HL-60 (cell line): ENCODE measurements at regions not wholly inside any gene's neighbourhood (a gene's known extent, or its start where the extent isn't known, plus 50 kb on each side); places are given as distances from the start of the nearest gene placed in this dataset.

Experiments used
- GABPA ChIP-seq: IDR thresholded peaks from 2 replicates; pipeline ENCODE4 v1.6.1; 2012; ENCODE audit warnings: low read depth
- POLR2AphosphoS5 ChIP-seq: IDR thresholded peaks from 2 replicates; pipeline ENCODE4 v1.6.1; 2012; ENCODE audit warnings: low read depth
- REST ChIP-seq: IDR thresholded peaks from 2 replicates; pipeline ENCODE4 v1.6.1; 2012; ENCODE audit warnings: low read depth; ENCODE audit not compliant: insufficient replicate concordance
- SPI1 ChIP-seq: IDR thresholded peaks from 2 replicates; pipeline ENCODE4 v1.6.1; 2012; ENCODE audit warnings: low read depth, mild to moderate bottlenecking, borderline replicate concordance
- TF ChIP-seq, protein P1 (sequence below): IDR thresholded peaks from one replicate; pipeline ENCODE4 v1.5.1; 2011; ENCODE audit warnings: low read length, control low read depth, inconsistent platforms; ENCODE audit not compliant: insufficient read depth

GRCh38 chr11:127057126-127057525, 56.6 kb upstream of the KIRREL3 start:
- TF ChIP-seq, protein P1, sequence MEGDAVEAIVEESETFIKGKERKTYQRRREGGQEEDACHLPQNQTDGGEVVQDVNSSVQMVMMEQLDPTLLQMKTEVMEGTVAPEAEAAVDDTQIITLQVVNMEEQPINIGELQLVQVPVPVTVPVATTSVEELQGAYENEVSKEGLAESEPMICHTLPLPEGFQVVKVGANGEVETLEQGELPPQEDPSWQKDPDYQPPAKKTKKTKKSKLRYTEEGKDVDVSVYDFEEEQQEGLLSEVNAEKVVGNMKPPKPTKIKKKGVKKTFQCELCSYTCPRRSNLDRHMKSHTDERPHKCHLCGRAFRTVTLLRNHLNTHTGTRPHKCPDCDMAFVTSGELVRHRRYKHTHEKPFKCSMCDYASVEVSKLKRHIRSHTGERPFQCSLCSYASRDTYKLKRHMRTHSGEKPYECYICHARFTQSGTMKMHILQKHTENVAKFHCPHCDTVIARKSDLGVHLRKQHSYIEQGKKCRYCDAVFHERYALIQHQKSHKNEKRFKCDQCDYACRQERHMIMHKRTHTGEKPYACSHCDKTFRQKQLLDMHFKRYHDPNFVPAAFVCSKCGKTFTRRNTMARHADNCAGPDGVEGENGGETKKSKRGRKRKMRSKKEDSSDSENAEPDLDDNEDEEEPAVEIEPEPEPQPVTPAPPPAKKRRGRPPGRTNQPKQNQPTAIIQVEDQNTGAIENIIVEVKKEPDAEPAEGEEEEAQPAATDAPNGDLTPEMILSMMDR: no peak
- no peak for TF ChIP-seq POLR2AphosphoS5
- no peak for TF ChIP-seq REST
- no peak for TF ChIP-seq GABPA
- no peak for TF ChIP-seq SPI1
